ENCODE measurements at regions not wholly inside any gene's neighbourhood (a gene's known extent, or its start where the extent isn't known, plus 50 kb on each side); places are given as distances from the start of the nearest gene placed in this dataset.

DNA sequence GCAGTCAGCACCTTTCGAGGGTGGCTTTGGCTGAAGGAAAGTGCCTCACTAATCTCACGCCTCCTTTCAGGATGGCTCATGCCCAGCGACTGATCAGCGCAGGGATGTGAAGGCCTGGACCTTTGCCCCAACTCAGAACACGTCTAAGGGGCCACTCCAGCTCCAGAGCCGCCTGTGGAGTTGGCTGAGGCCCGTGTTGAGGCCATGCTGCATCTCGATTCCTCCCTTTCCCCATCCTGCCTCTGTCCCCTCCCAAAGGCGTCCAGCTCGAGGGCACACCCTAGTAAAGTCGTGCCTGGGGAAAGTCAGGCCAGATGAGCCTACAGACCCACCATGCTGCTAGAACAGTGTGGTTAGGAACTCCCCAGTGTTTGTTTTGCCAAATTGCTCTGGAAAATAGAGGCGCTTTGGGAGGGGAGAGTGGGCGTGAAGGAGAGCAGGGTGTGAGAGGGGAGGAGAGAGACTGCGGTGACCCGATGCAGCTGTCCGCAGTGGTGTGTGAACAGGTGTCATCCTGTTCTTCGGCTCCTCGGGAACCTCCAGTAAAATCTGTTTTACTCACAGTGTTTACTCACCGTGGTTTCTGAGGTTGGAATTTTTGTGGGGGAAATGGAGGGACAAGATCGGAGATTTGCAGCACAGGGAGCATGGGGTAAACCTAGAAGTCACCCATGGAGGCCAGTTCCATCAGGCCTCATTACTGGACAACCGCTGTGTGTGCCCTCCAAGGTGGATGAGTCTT is 85.0 kb upstream of the PMEPA1 start:
- DNase-seq: no peak

DNA sequence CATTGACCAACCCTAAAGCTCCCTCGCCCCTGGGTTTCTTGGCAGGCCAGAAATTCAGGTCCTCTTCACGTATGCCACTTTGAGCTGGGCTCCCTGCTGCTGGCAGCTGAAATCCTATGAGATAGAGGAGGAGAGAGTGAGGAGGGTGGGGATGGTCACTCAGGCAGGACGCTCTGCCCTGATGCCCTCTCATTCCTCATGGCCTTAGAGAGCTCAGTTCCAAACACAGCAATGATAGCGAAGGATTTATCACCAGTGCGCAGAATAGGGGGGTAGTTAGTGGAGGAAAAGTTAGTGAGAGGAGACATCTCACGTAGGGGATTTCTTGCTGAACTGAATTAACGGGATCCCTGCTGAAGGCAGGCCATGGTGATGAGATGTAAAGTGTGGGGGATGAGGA is 84.2 kb upstream of the PMEPA1 start:
- no peak for DNase-seq

DNA sequence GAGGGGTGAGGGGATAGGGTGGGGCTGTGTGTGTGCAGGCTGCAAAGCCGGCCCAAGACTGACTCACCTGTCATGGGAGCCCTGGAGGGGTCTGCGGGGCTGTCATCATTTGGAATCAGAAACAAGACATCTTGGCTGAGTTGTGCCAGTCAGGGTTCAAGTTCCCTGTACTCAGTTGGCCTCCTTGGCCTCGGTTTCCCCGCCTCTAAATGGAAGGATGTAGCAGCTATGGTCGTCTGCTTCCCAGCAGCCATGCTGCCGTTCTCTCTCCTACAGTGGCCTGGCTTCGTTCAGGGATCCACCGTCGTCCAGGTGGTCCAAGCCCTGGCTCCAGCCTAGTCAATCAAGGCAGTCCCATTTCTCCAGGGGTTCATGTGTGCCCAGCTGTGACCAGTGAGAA is 83.6 kb upstream of the PMEPA1 start:
- DNase-seq: no peak

DNA sequence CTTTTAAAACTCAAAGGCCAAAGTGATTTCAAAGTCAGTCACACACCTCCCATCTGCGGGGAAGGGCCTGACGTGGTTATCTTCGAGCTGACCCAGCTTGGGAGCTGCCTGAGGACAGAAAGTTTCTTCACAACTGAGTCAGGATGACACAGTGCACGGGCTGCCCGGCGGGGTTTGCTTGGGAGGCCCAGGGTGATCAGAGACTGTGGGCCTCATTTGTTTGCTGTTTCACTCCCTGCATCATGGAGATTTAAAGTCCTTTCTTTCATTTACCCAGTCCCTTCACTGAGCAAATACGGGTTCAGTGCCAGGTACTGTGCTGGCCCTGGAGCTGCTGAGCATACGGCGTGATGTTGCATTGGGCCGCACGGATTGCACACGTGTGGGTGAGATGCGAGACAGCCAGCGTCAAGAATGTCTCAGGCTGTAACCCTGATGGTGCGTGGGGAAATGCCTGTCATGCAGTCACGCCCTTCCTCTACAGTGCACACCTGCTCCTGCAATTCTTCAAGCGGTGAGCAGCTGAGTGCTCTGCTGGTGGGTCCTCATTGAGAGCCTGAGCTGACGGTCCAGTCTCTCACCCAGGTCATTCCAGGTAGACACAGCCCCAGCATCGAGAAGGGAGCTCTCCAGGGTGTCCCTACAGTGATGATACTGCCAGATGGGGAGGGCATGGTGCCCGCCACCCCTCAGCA is 82.7 kb upstream of the PMEPA1 start:
- DNase-seq: no peak

DNA sequence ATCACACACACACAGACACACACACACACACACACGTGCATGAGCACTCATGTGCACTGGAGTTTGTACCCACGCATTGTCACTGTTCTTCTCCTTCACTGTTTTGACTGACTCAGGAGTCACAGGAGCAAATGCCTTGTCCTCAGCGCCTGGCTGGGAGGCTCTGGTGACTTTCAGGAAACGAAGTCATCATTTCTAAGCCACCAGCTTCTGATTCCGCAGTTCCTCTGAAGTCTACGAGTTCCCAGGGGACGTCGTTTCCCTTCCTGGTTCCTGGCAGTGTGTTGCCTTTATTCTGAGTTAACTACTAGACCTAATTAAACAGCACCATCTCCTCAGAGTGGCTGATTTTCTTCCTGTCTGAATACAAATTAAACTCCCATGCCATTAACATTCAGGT is 82.2 kb upstream of the PMEPA1 start:
- DNase-seq: no peak

DNA sequence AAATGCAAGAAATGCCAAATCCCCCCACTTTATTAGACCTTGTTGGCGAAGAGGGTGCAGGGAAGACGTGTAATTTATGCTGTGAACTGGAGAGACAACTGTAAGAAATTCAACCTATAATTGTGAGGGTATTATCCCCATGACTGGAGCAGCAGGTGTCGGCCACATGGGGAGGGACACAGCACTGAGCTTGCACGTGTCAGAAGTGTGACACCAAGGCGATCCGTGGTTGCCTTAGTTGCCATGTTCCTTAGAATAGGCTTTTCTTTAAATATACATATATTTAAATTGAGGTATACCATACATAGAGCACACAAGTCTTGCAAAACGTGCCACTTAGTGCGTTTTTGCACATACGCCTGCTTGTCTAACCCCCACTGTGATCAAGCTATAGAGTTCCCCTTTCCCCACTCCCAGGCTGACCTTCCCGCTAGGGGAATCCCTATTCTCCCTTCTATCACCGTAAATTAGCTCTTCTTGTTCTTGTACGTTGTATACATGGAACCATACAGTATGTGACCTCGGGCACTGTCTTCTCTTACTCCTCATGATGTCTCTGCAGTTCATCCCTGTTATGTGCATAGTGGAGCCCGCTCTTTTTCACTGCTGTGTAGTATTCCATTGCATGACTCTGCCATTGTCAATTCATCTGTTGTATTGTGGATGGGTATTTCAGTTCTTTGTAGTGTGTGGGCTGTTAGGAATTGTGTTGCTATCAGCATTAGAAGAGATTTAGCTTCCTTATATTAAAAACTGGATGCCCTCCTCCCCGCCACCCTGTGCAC is 81.6 kb upstream of the PMEPA1 start:
- no peak for DNase-seq

DNA sequence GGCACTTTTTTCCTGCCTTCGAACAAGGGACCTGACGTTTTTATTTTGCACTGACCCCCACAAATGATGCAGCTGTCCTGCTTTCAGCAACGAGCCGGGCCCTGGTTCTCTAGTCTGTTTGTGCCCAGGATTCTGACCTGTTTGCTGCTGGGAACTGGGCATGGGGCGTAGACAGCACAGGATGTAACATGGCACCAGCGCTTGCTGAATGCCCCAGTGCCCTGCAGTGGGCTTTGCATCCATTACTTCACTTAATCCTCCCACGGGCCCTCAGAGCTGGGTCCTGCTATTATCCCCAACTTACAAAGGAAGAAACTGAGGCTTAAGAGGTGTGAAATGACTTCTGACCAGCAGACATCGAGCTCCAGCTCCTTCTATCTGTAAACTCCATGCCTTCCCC is 80.4 kb upstream of the PMEPA1 start:
- no peak for DNase-seq

DNA sequence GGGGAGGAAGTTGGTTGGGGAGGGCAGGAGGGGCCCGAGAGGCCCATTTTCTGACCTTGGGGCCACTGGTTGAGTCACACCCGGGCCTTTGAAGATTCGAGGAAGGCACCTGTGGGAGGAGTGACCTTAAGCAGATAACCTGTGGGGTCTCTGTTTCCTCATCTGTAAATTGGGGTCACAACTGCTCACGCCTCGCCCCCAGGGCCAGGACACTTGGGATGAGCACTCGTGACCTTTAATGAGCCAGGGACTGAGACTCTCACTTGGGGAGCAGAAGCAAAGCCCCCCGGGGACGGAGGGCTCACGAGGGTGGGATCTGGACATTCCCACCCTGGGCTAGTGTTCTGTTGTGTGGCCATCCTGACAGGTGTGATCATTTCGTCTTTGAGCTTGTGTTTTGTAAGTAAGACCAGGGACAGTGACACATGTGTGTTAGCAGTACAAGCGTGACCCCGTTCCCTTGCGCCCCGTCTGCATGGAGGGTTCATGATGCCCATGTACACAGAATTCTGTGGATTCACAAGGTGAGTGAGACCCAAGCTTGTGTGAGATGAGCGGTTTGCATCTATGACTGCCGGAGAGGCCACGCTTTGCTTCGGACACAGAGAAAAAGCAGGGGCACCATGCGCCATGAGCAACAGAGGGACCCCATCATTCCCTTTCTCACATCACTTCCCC is 79.3 kb upstream of the PMEPA1 start:
- no peak for DNase-seq

DNA sequence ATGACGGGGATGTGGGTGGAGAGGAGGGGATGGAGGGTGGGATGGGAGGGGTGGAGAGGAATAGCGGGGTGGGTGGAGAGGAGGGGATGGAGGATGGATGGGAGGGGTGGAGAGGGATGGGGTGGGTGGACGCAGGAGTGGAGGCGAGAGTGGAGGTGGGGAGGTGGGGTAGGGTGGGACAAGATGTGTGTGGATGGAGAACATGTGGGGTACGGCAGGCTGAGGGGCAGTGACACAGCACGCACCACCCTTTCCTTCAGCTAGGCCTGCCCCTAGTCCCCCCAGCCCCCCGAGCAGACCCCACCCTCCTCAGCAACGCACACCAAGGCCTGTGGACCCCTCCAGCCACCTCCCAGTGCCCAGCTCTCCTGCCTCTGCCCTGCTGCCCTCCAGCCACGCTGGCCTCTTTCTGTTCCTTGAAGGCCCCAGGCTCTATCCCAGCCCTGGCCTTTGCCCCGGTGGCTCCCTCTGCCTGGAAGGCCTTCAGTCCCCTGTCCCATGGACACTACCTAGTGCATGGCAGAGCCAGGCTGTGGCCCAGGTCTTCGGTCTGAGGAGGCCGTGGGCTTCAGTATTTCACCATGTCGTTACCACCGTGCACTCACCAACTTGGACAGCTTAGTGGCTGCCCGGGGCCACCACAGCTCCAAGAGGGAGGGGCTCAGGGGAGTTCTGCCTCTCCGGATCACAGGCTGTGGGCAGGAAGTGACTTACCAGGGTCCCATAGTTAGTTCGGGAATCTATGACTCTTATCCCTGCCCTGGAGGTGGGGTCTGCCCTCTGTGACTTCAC is 78.4 kb upstream of the PMEPA1 start:
- DNase-seq: no peak

DNA sequence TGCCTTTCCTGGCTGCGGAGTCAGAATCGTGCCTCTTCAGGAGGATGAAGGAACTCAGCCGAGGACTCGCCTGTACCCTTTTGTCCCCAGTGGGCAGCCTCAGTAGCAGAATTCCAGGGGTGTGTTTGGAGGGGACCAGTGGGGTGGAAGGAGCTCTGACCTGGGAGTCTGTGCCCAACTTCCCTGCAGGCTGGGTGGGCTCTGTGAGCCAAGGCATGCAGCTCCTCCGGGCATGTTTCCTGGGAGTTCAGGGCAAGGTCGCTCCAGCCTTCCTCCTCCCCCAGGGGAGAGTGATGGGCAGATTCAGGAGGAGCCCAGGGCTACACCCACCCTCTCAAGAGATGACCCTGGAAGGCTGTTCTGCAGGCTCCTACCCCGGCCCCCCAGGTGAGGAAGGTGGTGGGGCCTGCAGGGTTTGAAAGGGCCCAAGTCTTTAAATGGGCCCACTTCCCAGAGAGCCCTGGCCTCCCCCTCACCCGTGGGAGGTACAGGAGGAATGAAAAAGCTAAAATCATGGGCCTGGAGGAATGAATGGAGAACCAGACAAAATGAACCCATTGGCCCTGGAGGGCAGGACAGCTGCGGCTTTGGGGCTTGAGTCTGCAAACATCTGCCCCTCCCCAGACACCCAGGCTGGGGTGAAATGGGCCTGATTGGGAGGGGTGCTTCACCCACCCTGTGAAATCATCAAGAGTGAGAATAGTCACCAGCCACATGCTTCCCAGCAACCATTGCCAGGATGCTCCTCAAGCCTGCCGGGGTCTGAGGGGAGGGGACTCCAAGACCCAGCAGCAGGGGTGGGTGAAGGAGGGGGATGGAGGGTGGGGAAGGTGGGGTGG is 77.6 kb upstream of the PMEPA1 start:
- DNase-seq: no peak

DNA sequence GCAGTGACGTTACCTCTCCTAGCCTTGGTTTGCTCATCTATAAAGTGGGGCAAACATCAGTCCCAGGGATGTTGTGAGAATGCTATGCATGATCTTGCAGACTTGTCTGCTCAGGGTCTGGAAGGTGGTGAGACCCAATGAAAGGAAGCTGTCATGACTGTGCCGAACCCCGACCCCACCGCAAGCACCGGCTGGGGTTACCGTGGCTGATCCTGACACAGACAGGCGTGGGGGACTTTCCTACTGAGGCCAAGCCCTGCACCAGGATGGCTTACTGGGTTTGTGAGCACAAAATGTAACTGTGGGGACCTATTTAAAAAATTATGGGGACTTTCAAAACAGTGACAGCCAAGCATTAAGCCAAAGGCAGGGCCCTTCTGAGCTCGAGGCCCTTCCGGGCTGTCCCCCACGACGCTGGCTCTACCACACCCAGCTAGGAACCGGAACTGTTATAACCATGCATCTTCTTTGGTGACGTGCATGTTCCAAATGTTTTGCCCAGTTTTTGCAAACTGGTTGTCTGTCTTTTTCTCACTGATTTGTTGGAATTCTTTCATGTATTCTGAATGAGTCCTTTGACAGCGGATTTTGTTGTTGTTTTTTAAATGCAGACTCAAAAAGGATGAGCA is 76.6 kb upstream of the PMEPA1 start:
- no peak for DNase-seq

DNA sequence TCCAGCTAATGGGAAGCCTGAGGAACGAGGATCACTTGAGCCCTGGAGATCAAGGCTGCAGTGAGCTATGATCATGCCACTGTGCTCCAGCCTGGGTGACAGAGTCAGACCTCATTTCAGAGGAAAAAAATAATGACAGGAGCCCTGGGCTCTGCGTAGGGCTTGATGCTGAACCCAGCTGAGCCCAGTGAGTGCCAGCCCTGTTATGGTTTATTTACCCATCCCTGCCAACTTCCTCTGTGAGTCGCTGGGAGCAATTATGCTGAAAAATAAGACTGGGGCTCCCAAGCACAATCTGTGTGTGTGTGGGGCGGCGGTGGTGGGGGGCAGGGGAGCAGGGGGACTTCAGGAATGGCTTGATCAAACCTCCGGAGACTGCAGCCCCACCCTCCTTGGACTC is 75.9 kb upstream of the PMEPA1 start:
- no peak for DNase-seq

DNA sequence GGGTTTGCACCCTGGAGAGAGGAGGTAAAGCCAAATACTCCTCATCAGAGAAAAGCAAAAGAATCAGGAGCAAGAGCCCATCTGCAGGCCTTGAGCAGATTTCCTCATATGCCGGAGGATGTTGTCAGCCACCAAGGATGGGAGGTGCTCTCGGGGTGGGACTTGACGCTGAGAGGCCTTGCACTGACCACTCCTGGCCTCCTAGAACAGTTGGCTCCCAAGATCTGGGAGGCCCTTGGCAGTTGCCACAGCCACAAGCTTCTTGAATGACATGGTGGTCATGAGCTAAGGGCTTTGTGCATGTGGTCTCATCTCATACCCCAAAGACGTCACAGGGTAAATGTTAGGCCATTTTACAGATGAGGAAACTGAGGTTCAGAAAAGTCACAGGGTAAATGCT is 75.2 kb upstream of the PMEPA1 start:
- no peak for DNase-seq

DNA sequence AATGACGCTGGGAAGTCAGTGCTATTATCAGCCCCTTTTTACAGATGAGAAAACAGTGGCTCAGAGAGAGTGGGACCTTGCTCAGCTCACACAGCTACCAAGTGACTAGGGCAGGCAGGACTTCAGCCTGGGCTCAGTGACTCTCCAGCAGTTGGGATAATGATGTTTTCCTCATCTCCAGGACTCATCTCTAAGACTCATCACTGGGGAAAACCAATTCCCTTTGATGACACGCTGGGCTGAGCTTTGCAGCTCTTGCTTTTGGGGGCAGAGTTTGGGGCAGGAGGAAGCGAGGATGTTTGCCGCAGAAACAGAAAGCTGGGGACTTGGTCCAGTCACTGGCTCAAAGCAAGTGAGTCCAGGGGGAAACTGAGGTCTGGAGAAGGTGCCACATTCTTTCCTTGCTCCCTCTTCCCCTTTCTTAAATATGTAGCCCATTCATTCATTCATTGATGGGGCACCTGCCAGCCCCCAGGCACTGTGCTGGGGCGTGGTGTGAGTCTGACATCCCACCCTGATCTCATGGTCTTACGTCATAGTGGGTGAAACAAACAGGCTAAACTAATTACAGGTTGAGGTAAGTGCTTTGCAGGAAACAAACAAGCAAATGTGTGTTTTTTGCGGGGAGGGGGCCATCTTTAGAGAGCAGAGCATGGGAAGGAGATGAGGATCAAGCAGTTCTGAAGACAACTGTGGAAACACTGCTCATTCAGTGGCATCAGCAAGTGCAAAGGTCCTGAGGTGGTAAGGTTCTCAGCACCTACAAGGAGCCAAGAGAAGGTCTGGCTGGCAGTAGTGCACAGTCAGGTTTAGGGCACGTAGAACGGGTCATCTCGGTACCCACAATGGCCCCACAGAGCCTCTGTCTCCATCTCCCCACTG is 74.4 kb upstream of the PMEPA1 start:
- no peak for DNase-seq

DNA sequence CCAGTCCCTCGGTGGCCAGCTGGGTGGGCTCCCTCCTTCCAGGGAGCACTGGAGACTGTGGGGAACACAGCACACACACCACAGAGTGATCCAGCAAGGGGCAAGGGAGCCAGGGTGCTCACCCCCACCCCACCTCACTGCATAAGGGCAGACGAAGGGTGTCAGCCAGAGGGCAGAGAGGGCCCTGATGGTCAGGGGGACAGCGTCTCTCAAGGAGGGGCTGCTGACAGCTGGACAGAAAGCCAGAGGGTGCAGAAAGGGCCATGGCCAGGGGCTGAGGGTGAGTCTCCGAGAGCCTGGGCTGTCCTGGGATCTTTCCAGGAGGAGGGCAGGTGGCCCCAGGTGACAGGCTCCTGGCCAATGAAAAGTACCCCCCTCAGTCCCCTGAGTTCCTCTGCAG is 73.4 kb upstream of the PMEPA1 start:
- DNase-seq: no peak

DNA sequence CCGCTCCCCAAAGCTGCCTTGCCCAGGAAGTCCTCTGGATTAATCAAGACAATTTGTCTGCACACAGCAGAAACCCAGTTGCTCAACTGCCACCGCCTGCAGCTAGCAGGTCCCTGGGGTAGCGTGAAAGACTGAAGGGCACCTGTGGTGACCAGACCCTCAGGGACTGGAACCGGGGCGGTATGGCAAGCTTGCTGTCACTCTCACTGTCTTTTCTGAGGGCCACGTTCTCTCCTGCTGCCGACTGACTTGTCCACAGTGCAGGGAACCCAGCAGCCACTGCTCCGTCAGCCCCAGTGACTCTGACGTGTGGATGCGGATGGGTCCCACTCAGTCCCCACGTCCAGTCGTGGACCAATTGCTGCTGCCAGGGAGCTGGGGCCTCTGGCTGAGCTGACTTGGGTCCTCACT is 72.8 kb upstream of the PMEPA1 start:
- DNase-seq: no peak

DNA sequence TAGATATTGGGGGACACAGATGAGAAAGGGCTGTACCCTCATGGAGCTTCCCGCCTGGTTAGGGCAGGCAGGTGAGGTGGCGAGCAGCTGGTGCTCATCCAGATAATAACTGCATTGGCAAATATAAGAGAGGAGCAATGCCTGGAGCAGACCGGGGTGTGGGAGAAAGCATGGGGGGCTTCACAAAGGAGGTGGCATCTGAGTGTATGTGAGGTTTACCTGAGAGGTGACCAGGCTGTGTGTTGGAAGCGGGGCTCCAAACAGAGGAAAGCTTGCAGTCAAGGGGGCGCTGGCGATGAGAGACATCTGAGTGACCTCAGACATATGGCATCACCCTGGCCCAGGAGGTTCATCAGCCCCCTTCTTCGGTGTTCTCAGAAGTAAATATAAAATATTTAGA is 72.1 kb upstream of the PMEPA1 start:
- no peak for DNase-seq

DNA sequence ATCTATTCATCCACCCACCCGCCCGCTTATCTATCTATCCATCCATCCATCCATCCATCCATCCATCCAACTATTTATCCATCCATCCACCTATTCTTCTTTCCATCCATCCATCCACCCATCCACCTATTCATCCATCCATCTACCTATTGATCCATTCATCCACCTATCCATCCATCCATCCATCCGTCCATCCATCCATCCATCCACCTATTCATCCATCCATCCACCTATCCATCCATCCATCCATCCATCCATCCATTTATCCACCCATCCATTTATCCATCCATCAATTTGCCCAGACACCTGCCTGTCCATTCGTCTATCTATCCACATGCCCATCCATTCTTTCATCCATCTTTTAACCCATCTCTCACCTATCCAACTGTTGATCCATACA is 71.1 kb upstream of the PMEPA1 start:
- DNase-seq: no peak

DNA sequence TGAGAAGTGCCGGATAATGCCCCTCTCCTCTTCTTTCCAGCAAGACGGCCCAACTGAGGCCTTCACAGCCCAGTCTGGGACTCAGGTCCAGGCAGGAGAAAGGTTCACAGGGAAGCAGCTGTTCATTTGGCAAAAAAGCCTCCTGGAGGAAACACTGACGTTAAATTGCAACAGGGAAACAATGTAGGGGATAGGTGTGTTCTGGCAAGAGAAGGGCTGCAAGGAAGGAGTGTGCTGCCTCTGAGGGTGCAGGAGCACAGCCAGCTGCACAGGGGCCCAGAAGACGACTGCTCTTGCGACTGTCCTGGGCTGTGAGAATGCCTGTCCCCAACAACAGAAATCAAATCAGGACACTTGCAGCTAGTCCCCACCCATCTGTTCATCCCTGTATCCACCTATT is 70.6 kb upstream of the PMEPA1 start:
- DNase-seq: no peak

DNA sequence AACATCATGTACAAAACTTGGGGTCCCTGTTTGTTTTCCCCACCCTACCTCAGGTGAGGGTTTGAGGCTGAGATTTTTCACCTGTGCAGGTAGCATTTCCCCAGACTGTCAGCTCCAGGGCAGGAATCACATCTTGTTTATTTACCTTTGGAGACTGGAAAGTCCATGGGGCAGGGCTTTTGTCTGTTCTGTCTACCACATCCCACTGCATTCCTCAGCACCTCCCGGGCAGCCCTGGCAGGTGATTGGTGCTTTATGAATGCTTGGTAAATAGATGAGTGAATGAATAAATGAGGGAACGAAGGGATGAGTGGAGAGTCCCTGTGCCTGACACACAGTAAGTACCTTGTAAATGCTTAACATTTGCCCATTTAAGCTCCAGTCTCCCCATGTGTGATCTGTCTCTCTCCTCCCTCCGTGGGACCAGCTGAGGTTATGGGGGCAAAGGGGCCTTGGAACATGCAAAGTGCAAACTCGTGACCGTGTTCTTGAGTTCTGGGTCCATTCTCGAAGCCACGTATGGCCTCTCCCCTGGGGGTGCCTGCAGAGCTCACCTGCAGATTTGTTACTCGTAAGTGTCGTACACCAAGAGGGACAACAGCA is 69.7 kb upstream of the PMEPA1 start:
- DNase-seq: no peak

Measured in NCI-H187 (cell line).